ENCODE measurements at regions not wholly inside any gene's neighbourhood (a gene's known extent, or its start where the extent isn't known, plus 50 kb on each side); places are given as distances from the start of the nearest gene placed in this dataset.

GRCh38 chr2:2842466-2842865, 511.4 kb upstream of the MYT1L start:
- Histone ChIP-seq H3K27me3 (ENCODE audit: low read length) (no peaks in the 10 kb centered on the region), H3K9ac (ENCODE audit: low read length) (no peak overlapping the region), H3F3A (ENCODE audit: insufficient read depth) (no peaks in the 10 kb centered on the region), H4K20me1 (ENCODE audit: low read depth, low read length) (no peaks in the 10 kb centered on the region), H3K9me2 (replicated peaks; ENCODE audit: insufficient read depth, low read length) (no peaks in the 10 kb centered on the region), H3K36me3 (ENCODE audit: low read length) (no peaks in the 10 kb centered on the region), H3K79me2 (ENCODE audit: insufficient read depth, low read length) (no peaks in the 10 kb centered on the region), H3K9me3 (ENCODE audit: insufficient read depth, low read length) (no peaks in the 10 kb centered on the region), H3K4me3 (ENCODE audit: insufficient read depth, low read length, poor library complexity, severe bottlenecking) (no peak overlapping the region), H2AFZ (ENCODE audit: low read depth, low read length, severe bottlenecking) (no peak overlapping the region), H3K4me2 (ENCODE audit: low read depth, low read length, poor library complexity, severe bottlenecking) (no peak overlapping the region), H3K27ac (ENCODE audit: low read depth, low read length) (no peak overlapping the region)
- TF ChIP-seq CTCF (IDR thresholded peaks at IDR 0.05; ENCODE audit: insufficient read depth, low read length, poor library complexity, severe bottlenecking) = no peak
- TF ChIP-seq EZH2phosphoT487 (conservative IDR thresholded peaks at IDR 0.05; ENCODE audit: low read length) = no peak

GRCh38 chr2:2840681-2841300, 509.7 kb upstream of the MYT1L start:
- Histone ChIP-seq H3K4me3 (ENCODE audit: insufficient read depth, low read length, poor library complexity, severe bottlenecking) (no peak overlapping the region), H3K36me3 (ENCODE audit: low read length) (no peaks in the 10 kb centered on the region), H3K9me3 (ENCODE audit: insufficient read depth, low read length) (no peaks in the 10 kb centered on the region), H3F3A (ENCODE audit: insufficient read depth) (no peaks in the 10 kb centered on the region), H2AFZ (ENCODE audit: low read depth, low read length, severe bottlenecking) (no peak overlapping the region), H3K9ac (ENCODE audit: low read length) (no peak overlapping the region), H3K27ac (ENCODE audit: low read depth, low read length) (no peak overlapping the region), H3K9me2 (replicated peaks; ENCODE audit: insufficient read depth, low read length) (no peaks in the 10 kb centered on the region), H3K27me3 (ENCODE audit: low read length) (no peaks in the 10 kb centered on the region), H3K4me2 (ENCODE audit: low read depth, low read length, poor library complexity, severe bottlenecking) (no peak overlapping the region), H4K20me1 (ENCODE audit: low read depth, low read length) (no peaks in the 10 kb centered on the region), H3K79me2 (ENCODE audit: insufficient read depth, low read length) (no peaks in the 10 kb centered on the region)
- TF ChIP-seq EZH2phosphoT487 (conservative IDR thresholded peaks at IDR 0.05; ENCODE audit: low read length) = no peak
- no peak for TF ChIP-seq CTCF (IDR thresholded peaks at IDR 0.05; ENCODE audit: insufficient read depth, low read length, poor library complexity, severe bottlenecking)

DNA sequence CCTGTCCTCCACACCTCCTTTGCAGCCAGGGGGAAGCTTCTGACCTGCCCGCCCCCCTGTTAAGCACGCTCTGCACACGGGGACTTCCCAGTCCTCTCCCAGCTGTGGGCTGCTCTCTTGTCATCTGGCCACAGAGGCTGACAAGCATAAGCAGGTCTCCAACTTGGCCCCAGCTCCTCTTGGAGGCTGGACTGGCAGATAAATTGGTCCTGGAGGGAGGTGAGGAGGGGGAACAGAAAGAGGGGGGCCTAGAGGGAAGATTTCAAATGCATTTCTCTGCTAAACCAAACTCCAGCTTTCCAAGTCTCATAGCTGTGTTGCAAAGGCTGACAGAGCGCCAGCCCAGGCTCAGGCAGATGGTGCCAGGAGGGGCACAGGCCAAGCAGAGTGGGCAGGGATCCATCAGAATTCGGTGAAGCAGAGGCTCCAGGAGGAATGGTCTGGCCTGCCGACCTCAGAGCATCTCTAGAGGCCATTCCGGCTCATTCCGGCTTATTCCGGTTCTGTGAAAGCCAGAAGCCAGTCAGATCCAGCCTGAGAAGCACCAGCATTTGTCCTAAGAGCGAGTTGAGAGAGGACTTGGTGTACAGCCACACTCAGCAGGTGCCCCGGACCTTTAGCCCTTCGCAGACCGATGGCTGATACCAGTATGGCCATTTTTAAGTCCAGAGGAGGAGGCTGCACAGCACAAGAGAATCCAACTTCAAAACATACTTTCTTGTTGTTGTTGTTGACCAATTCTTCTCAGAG, 508.9 kb upstream of the MYT1L start:
- Histone ChIP-seq H3K9ac (ENCODE audit: low read length) (no peak overlapping the region), H3K27me3 (ENCODE audit: low read length) (no peaks in the 10 kb centered on the region), H3K4me2 (ENCODE audit: low read depth, low read length, poor library complexity, severe bottlenecking) (no peak overlapping the region), H3K36me3 (ENCODE audit: low read length) (no peaks in the 10 kb centered on the region), H4K20me1 (ENCODE audit: low read depth, low read length) (no peaks in the 10 kb centered on the region), H3K27ac (ENCODE audit: low read depth, low read length) (no peak overlapping the region), H3K79me2 (ENCODE audit: insufficient read depth, low read length) (no peaks in the 10 kb centered on the region), H2AFZ (ENCODE audit: low read depth, low read length, severe bottlenecking) (no peak overlapping the region), H3K4me3 (ENCODE audit: insufficient read depth, low read length, poor library complexity, severe bottlenecking) (no peak overlapping the region), H3K9me3 (ENCODE audit: insufficient read depth, low read length) (no peaks in the 10 kb centered on the region), H3F3A (ENCODE audit: insufficient read depth) (no peaks in the 10 kb centered on the region), H3K9me2 (replicated peaks; ENCODE audit: insufficient read depth, low read length) (no peaks in the 10 kb centered on the region)
- TF ChIP-seq CTCF (IDR thresholded peaks at IDR 0.05; ENCODE audit: insufficient read depth, low read length, poor library complexity, severe bottlenecking) (no peak), EZH2phosphoT487 (conservative IDR thresholded peaks at IDR 0.05; ENCODE audit: low read length) (no peak)

Measured in SU-DHL-6 (cell line).